ENCODE measurements at regions not wholly inside any gene's neighbourhood (a gene's known extent, or its start where the extent isn't known, plus 50 kb on each side); places are given as distances from the start of the nearest gene placed in this dataset.

DNA sequence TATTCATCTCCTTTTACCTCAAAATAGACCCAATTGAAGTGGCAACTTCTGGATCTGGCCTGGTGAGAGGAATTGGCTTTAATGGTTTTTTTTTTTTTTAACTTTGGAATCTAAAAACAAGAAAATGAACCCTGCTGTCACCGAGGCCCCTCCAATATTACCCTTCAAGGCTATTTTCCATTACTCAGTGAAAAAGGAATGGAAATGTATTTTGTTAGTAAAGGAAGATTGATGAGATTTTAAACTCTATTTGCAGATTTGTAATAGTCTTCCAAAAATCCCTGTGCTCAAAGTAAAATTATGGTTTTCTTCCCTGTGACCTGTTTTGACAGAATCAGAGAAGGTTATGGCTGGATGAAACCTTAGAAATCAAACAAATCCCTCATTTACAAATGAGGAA is 102.9 kb downstream of the TMEM170B start:
- TF ChIP-seq, protein P1, sequence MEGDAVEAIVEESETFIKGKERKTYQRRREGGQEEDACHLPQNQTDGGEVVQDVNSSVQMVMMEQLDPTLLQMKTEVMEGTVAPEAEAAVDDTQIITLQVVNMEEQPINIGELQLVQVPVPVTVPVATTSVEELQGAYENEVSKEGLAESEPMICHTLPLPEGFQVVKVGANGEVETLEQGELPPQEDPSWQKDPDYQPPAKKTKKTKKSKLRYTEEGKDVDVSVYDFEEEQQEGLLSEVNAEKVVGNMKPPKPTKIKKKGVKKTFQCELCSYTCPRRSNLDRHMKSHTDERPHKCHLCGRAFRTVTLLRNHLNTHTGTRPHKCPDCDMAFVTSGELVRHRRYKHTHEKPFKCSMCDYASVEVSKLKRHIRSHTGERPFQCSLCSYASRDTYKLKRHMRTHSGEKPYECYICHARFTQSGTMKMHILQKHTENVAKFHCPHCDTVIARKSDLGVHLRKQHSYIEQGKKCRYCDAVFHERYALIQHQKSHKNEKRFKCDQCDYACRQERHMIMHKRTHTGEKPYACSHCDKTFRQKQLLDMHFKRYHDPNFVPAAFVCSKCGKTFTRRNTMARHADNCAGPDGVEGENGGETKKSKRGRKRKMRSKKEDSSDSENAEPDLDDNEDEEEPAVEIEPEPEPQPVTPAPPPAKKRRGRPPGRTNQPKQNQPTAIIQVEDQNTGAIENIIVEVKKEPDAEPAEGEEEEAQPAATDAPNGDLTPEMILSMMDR (IDR thresholded peaks at IDR 0.05; ENCODE audit: insufficient read depth, low read length, poor library complexity, severe bottlenecking): no peak
- Histone ChIP-seq H3K36me3 (ENCODE audit: control insufficient read depth, insufficient read depth, low read length) (no peaks in the 10 kb centered on the region), H3K4me3 (ENCODE audit: low read depth, low read length) (no peak overlapping the region), H3K27me3 (ENCODE audit: control insufficient read depth, insufficient read depth, low read length) (no peaks in the 10 kb centered on the region)
- no peak for DNase-seq (ENCODE audit: low read depth)

DNA sequence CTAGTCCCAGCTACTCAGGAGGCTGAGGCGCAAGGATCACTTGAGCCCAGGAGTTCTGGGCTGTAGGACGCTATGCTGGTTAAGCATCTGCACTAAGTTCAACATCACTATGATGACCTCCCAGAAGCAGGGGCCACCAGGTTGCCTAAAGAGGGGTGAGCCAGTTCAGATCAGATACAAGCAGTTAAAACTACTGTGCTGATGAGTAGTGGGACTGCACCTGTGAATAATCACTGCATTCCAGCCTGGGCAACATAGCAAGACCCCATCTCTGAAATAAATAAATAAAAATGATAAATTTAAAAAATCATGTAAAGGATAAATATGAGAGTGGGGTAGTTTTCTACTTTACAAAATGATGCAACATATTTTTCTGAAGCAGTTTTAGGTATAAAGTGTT is 106.5 kb downstream of the TMEM170B start:
- TF ChIP-seq, protein P1 (IDR thresholded peaks at IDR 0.05; ENCODE audit: insufficient read depth, low read length, poor library complexity, severe bottlenecking): no peak
- H3K36me3 ChIP-seq (ENCODE audit: control insufficient read depth, insufficient read depth, low read length): no peaks in the 10 kb centered on the region
- DNase-seq (ENCODE audit: low read depth): no peak
- H3K27me3 ChIP-seq (ENCODE audit: control insufficient read depth, insufficient read depth, low read length): no peaks in the 10 kb centered on the region
- H3K4me3 ChIP-seq (ENCODE audit: low read depth, low read length): no peak overlapping the region

DNA sequence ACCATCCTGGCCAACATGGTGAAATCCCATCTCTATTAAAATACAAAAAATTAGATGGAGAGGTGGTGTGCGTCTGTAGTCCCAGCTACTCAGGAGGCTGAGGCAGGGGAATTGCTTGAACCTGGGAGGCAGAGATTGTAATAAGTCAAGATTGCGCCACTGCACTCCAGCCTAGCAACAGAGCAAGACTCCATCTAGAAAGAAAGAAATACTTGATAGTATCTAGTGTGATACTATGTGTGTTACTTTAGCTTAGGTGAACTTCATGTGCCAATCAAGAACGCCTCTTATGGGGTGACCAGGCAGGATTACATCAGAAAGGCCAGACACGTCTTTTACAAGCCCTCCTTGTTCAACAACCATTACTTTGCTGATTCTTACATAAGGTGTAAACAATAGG is 107.1 kb downstream of the TMEM170B start:
- TF ChIP-seq, protein P1 (IDR thresholded peaks at IDR 0.05; ENCODE audit: insufficient read depth, low read length, poor library complexity, severe bottlenecking): no peak
- Histone ChIP-seq H3K27me3 (ENCODE audit: control insufficient read depth, insufficient read depth, low read length) (no peaks in the 10 kb centered on the region), H3K36me3 (ENCODE audit: control insufficient read depth, insufficient read depth, low read length) (no peaks in the 10 kb centered on the region), H3K4me3 (ENCODE audit: low read depth, low read length) (no peak overlapping the region)
- no peak for DNase-seq (ENCODE audit: low read depth)

DNA sequence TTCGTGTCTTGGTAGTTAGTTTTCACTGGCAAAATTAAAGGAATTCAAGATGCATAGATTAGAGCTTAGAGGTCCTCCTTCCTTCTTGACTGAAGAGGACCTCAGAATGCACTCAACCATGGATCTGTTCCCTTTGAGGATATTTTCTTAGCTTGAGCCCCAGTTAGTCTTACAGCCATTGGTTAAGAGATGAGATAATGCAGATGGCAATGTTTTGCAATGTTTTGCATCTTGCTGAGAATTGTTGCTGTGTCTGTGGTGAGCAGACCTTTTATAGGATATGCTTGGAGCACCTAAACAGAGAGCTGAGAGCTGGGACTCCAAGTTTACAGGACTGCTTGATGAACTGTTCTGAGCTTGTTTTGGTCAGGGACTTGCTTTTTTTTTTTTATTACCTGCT is 107.5 kb downstream of the TMEM170B start:
- no peak for DNase-seq (ENCODE audit: low read depth)
- no peak overlapping the region for H3K4me3 ChIP-seq (ENCODE audit: low read depth, low read length)
- TF ChIP-seq, protein P1 (IDR thresholded peaks at IDR 0.05; ENCODE audit: insufficient read depth, low read length, poor library complexity, severe bottlenecking): no peak
- H3K36me3 ChIP-seq (ENCODE audit: control insufficient read depth, insufficient read depth, low read length): no peaks in the 10 kb centered on the region
- H3K27me3 ChIP-seq (ENCODE audit: control insufficient read depth, insufficient read depth, low read length): no peaks in the 10 kb centered on the region

DNA sequence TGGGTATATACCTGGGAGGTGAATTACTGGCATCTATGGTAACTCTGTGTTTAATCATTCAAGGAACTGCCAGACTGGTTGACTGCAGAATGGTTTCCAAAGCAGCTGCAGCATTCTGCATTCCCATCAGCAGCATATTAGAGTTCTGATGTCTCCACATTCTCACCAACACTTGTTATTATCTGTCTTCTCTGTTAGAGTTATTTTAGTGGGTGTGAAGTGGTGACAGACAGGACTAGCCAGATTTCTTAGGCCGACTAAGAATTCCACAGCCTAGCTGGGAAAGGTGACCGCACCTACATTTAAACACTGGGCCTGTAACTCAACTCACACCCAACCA is 110.9 kb downstream of the TMEM170B start:
- no peak for DNase-seq (ENCODE audit: low read depth)
- TF ChIP-seq, protein P1 (IDR thresholded peaks at IDR 0.05; ENCODE audit: insufficient read depth, low read length, poor library complexity, severe bottlenecking): no peak
- Histone ChIP-seq H3K4me3 (ENCODE audit: low read depth, low read length) (no peak overlapping the region), H3K27me3 (ENCODE audit: control insufficient read depth, insufficient read depth, low read length) (no peaks in the 10 kb centered on the region), H3K36me3 (ENCODE audit: control insufficient read depth, insufficient read depth, low read length) (no peaks in the 10 kb centered on the region)

DNA sequence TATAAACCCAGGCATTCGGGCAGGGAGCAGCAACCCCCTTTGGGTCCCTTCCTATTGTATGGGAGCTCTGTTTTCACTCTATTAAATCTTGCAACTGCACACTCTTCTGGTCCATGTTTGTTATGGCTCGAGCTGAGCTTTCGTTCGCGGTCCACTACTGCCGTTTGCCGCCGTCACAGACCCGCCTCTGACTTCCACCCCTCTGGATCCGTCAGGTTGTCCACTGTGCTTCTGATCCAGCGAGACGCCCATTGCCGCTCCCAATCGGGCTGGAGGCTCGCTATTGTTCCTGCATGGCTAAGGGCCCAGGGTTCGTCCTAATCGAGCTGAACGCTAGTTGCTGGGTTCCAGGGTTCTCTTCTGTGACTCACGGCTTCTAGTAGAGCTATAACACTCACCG is 111.3 kb downstream of the TMEM170B start:
- Histone ChIP-seq H3K36me3 (ENCODE audit: control insufficient read depth, insufficient read depth, low read length) (no peaks in the 10 kb centered on the region), H3K4me3 (ENCODE audit: low read depth, low read length) (no peak overlapping the region), H3K27me3 (ENCODE audit: control insufficient read depth, insufficient read depth, low read length) (no peaks in the 10 kb centered on the region)
- no peak for DNase-seq (ENCODE audit: low read depth)
- TF ChIP-seq, protein P1 (IDR thresholded peaks at IDR 0.05; ENCODE audit: insufficient read depth, low read length, poor library complexity, severe bottlenecking): no peak

Data from kidney epithelial cell (primary cell).